GM18508 (cell line): ENCODE measurements at regions not wholly inside any gene's neighbourhood (a gene's known extent, or its start where the extent isn't known, plus 50 kb on each side); places are given as distances from the start of the nearest gene placed in this dataset.
"Not testable (repeated sequence)": the region's sequence is repeated elsewhere in the genome, so short reads cannot be mapped to it uniquely, and the experiment has no call there.

ENCODE experiments used
- ATAC-seq: cut with Tn5 transposase; IDR thresholded peaks from one replicate; pipeline ENCODE4 v1.9.1; 2021; ENCODE audit warnings: moderate number of reproducible peaks; ENCODE audit not compliant: insufficient read depth, unreplicated experiment

DNA sequence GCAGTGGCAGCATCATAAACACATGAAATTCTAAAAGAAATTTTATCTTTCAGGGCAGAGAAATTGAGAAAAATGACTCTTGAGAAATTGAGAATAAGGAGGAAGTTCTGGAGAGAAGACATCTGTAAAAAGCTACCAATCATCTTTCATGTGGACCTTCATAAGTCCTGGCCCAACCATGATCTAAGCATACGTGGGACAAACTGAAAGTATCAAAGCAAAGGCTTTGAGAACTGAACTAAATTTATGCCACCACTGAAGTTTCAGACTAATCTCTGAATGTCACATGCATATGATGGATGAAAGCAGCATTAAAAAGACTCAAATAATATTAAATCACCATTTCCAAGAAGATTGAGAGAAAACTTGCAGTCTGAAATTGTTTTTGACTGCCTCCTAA is 1502.8 kb upstream of the LRRTM3 start:
- ATAC-seq: no peak

DNA sequence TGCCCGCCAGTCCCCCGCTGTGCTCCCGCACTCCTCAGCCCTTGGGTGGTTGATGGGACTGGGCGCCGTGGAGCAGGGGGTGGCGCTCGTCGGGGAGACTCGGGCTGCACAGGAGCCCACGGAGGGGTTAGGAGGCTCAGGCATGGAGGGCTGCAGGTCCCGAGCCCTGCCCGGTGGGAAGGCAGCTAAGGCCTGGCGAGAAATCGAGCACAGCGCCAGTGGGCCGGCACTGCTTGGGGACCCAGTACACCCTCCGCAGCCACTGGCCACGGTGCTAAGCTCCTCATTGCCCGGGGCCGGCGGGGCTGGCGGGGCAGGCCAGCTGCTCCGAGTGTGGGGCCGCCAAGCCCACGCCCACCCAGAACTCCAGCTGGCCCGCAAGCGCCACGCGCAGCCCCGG is 1496.5 kb upstream of the LRRTM3 start:
- not testable (repeated sequence) for ATAC-seq

DNA sequence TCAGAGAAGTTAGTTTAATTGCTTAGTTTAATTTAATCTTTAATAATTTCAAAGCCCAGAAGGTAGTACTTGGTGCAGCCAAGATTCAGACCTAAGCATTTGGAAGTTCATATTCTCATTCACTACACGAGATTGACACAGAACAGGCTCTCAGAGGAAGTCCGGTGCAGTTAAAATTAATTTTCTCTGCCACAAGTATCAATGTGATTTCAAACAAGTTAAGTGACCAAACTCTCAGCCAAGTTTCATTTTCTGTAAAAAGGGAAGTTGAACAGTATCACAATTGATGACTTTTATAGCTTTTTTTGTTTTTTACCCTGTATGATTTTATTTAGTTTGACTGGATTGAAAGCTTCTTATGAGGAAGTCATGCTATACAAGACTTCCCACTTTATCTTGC is 1494.9 kb upstream of the LRRTM3 start:
- peak; percentile 66 for ATAC-seq

DNA sequence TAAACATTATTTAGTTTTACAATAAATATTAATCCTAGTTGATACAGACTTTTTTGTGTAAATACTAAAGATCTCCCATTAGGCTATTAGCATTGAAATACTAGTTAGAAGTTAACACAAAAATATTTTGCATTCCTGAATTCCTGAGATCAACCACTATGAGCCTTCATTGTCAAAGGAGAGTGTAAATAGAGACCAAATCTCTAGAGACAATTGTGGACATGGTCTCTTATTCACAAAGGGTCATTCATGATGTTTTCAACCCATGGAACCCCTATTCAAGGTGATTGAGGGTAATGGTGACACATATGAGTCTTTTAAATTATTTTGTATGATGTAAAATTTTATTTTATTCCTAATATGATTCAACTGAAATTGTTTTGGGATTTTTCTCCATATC is 1454.8 kb upstream of the LRRTM3 start:
- no peak for ATAC-seq

DNA sequence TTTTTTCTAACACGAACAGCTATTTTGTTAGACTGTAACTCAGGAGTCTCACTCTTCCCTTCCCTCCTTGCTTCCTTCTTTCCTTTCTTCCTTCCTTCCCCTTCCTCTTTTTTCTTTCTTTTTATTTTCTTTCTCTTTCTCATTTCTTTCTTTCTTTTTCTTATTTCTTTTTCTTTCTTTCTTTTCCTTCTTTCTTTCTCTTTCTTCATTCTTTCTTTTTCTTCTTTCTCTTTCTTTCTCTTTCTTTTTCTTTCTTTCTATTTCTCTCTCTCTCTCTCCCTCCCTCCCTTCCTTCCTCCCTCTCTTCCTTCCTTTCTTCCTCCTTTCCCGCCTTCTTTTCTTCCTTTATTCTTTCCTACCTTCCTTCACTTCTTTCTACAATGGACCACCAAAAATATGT is 1443.0 kb upstream of the LRRTM3 start:
- no peak for ATAC-seq

DNA sequence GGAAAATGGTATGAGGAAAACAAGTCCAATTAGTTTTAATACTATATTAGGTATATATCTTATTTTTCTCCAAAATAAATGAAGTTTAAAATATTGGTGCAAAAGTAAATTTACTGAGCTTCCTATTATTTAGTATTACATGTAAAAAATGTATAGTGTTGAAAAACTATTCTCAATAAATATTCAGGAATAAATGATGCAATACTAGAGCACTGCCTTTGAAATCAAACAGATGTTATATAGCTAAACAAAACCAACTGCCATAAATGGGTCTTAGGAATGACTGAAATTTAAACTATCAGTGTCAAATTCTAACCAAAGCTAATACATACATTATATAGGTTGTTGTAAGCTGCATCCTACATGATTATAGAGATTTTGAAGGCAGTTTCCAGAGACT is 1434.0 kb upstream of the LRRTM3 start:
- ATAC-seq: no peak

DNA sequence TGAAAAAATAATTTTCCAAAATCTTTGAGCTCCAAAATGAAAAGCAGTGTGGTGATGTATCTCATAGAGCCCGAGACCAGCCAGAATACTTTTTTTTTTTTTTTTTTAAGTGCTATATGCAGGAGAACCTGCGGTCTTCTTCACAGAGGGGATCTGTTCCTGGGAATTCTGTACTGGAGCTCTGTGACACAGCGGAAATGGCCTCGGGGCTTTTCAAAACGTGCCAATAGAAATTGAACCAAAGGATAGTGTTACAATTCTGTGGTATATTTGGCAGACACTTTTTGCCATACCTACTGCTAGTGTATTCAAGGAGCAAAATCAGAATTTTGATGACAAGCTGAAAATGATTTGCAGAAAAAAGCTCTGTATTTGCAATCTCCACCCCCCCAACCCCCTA is 1429.3 kb upstream of the LRRTM3 start:
- no peak for ATAC-seq

DNA sequence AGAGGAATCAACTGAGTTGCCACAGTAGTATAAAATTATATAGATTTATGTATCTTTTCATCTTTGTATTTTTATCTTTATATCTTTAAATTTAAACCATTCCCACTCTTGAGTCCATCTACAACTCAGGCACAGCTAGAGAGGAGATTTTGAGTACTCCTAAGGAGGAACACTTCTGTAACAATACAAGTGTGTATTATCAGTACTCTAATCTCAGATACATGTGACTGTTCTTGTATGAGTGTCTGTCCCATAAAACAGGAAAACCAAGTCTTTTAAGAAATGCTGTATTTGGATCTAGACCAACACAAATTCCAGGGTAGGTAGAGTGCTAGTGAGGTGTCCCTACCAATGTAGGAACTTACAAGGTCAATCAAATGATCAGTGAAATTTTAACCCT is 1428.0 kb upstream of the LRRTM3 start:
- no peak for ATAC-seq

DNA sequence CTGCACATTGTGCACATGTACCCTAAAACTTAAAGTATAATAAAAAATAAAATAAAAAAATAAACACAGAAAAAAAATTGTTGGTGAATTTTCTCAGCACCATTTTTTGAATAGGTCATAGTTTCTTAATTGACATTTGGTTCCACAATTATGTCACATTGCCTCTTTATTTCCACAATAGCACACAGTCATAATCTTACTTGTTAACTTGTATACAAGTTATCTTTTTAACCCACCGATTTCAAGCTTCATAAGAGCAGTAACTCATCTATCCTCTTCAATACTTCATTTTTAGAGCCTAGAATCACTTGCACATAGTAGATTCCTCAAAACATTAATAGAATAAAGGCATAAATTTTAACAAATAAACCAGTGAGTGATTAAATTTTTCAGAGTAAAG is 1425.1 kb upstream of the LRRTM3 start:
- ATAC-seq: no peak

DNA sequence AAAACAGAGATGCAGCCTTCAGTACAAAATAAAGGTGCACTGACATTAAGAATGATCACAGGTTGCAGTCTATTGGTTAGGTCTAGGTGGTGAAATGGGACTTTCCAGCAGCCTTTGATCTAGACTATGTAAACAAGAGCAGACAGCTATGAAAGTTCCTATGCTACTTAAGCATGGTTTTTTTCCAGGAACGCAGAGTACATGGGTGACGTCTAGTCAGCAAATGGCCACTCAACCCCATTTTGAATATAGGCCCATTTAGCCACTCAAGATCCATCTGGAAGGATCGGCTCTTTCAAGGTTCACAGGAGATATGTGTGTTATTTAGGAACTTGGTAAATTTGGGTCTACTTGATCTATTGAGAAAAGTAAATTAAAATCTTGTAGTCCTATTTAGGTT is 1424.6 kb upstream of the LRRTM3 start:
- ATAC-seq: no peak

DNA sequence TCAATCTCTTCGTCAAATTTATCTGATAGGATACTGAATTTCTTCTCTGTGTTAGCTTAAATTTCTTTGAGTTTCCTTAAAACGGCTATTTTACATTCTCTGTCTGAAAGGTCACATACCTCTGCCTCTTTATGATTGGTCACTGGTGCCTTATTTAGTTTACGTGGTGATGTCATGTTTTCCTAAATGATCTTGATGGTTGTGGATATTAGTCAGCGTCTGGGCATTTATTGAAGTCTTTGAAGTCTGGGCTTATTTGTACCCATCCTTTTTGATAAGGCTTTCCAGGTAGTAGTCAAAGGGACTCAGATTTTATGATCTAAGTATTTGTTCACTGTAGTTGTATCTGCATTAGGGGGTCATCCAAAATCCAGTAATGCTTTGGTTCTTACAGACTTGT is 1407.5 kb upstream of the LRRTM3 start:
- ATAC-seq: no peak

DNA sequence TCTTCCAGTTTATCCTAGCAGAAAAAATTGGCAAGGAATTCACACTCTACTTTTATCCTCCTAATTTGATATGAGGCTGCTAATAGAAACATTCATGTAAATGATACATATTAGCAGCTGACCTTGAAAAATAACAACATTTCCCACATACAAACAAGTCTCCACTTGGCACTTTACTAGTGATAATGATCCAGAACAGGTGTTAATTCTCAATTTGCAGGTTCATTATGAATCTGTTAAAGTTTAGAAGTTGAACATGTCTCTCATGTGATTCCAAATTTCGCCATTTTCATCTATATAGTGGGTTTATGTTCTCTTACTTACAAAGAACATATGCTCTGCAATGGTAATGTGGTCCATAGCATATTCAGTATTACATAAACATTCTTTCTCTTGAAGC is 1396.8 kb upstream of the LRRTM3 start:
- no peak for ATAC-seq

DNA sequence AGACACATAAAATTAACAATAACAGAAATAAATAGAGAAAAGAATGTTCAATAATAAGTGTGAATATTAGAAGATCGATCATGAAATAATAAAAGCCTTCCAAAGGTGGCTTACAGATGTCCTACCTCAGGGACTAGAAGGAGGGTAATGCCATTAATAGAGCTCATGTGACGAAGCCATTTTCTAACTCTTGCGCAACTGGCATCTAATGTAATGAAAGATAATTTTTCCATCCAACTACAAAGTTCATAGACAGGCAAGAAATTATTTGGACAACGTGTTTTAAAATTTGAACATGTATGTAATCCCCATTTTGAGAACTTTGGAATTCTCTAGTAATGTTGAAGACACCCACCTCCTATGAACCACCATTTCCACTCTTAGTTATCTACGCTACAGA is 1394.3 kb upstream of the LRRTM3 start:
- no peak for ATAC-seq

DNA sequence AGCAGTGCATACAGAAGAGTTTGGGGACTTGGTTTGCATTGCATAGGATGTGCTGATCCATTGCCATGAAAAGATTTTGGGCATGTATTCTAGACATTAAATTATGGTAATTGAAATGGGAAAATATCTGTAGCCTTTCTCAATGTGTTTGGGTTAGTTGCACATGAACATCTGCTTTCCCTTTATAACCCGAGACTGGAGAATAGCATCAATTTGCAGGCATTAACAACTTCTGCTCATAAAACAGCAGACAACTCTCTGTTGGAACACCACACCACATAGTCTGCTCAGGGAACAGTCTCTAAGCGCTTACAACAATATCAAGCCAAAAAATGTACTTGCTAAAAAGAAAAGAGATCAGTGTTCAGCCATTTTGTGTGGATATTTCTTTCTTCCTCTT is 1391.1 kb upstream of the LRRTM3 start:
- ATAC-seq: no peak

DNA sequence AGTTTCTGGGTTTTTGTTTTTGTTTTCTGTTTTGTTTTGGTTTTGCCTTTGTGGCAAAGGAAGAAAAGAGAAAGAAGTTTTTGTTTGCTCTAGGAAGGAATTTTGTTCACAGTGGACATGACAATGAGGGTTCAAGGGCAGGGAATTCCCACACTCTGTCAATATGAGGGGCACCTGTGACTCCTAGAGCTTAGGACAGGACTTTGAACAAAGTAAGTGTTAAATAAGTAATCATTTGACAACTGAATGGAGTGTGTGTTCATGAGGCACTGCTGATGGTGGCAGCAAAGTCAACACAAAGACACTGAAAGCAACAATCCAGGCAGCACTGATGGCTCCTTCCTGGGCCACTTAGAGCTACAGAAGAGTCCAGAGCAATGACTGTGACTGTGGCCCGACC is 1381.1 kb upstream of the LRRTM3 start:
- no peak for ATAC-seq

DNA sequence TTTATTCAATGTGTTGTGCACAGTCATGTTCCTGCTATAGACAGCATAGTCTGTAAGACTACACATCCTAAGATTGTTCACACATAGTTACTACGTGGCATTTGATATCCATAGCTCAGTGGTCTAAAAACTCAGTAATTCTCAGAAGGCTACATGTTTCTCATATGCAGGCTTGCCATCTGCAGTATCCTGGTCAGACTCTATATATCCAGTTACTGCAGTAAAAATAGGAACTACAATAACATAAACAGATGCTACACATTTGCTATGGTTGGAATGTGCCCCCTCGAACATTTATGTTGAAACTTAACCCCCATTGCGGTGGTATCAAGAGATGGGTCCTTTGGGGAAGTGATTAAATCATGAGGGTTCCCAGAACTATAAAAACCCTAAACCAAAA is 1377.8 kb upstream of the LRRTM3 start:
- ATAC-seq: no peak

DNA sequence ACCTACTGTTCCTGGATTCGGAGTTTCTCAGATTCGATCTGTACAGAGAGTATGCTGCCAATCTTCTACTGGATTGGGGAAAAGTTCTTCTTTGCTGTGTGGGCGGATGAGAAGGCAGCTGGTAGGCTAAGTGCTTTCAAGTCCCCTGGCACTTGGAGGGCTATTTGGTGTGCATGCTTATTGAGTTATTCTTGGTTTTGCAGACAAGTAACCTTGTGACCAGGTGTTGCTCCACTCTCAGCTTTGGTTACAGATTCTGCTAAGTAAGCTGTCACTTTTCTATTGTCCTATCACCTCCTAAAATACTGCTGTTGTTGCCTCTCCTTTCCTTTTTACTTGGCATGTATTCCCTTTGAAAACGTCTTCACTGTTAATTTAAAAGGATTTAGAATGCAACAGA is 1375.1 kb upstream of the LRRTM3 start:
- no peak for ATAC-seq

DNA sequence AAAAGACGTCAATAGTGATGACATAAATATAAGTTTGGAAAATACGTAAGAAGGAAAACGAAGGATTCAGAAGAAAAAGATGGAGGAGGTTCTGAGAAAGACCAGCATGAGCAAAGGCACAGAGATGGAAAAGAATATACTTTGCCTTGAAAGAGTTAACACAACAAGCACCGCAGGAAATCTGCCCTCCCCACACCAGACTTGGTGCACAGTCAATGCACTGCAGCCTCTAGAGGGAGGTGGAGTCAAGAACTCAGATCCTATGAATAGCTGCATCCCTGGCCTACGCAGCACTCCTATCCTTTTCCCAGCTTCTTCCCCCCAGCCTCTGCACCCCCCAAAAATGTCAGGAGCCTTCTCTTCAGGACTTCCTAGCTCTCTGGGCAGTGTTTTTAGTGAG is 1370.6 kb upstream of the LRRTM3 start:
- ATAC-seq: no peak

DNA sequence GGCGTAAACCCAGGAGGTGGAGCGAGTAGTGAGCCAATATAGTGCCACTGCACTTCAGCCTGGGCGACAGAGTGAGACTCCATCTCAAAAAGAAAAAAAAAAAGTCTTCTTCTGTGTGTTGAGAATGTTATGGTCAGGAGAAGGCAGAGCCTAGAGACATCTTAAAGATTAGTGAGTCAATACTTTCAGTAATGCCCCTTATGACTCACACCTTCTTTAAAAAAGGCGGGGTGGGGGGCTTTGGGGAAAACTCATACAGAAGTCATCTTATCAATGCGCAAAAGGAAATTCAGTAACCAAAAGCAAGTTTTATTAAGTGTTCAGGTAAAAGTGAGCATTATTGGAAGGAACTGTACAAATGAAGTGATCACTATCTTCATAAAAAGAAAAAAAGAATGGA is 1369.8 kb upstream of the LRRTM3 start:
- ATAC-seq: no peak

DNA sequence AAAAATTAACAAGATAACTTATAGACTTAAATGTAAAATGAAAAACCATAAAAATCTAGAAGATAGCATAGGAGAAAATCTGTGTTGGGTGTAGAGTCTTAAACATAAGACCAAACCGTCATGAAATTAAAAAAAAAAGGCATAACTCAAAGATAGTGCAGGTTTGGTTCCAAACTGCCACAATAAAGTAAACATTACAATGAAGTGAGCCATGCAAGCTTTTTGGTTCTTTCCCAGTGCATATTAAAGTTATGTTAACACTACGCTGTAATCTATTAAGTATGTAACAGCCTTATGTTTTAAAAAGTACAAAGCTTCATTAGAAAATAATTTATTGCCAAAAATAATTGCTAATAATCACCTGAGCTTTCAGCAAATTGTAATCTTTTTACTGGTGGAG is 1366.5 kb upstream of the LRRTM3 start:
- ATAC-seq: no peak

DNA sequence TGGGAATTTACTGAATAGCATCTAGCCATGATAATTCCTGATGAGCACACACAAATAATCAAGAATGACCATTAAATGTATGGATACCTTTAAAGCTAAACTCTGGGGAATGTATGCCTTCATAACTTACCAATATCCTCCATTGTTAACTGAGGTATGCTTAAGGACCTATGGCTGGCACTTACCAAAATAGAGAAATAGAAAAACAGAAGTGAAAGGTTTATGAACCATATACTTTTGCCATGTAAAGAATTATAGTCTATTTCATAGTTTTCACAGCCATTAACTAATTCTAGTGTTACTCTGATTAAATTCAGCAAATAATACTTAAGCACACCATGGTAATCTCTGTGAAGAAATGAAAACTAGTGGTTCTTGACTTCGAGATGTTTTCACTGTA is 1360.6 kb upstream of the LRRTM3 start:
- ATAC-seq: no peak

DNA sequence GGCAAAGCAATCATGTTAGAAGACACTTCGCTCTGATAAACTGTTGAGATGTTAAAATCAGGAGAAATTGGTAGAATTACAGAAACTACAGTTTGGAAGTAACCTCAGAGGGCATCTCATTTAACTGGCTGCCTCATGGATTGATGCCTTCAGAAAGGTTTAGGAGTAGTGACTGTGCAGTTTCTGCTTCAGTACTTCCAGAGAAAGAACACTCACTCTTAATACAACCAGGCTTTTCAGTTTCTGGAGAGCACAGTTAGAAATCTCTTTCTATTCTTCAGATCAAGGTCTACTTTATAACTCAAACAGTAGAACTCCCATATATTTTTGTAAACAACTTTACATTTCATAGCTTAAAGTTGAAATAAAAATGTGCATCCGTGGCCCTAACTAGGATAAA is 1358.9 kb upstream of the LRRTM3 start:
- no peak for ATAC-seq

DNA sequence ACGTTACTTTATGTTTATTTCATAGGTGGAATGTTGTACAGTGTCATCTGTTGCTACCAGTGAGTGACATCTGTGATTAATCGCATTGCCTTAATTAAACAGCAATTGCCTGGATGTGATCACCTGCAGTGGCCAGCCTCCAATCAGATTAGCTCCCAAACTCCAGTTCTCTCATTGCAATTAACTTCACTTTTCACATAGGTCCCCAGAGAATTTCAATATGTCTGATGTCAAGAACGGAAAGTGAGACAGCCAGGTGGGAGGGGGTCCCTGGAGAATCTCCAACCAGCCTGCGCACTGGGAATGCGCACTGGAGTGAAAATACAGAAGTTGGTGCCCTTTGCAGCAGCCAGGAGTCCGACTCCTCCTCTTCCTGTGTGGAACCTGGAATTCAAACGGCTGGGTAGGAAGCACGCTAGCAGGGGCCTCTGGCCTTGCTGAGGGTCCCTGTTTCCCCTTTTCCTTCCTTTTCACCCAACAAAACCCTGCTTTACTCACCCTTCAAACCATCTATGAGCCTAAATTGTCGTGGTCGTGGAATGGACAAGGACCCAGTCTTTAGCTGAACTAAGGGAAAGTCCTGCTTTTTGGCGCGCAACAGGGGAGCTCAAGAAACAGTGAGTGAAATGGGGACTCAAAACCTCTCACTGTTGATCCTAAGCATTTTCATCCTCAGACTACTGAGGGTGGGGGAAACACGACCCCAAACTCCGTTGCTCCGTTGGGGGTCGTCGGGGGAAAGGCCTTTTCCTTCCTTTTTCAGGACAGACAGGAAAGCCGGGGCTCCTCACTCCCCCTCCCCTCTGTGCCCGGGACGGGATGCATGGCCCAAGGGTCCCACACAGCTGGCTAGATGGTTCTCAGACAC is 1355.5 kb upstream of the LRRTM3 start:
- no peak for ATAC-seq
